Stomach (tissue), 8 donors: ENCODE measurements at regions not wholly inside any gene's neighbourhood (a gene's known extent, or its start where the extent isn't known, plus 50 kb on each side); places are given as distances from the start of the nearest gene placed in this dataset.

Experiments used
- DNase-seq, 2 donors: peaks; one replicate each; pipeline versions ENCODE4 v3.0.0 to v3.0.0-alpha.2; 2013 to 2019
- H3K27ac ChIP-seq, 5 donors: fragments of 200-600 bp in 4 of 5; sonication (generic) in 4 of 5; one replicate each; pipeline ENCODE4 v1.5.1; 2013 to 2019; ENCODE audit warnings: mild to moderate bottlenecking in 1 of 5, moderate library complexity in 1 of 5
- H3K27me3 ChIP-seq, 3 donors: fragments of 200-600 bp; sonication (generic); one replicate each; pipeline ENCODE4 v1.5.1; 2017 to 2019; ENCODE audit warnings: mixed run types in 1 of 3
- H3K36me3 ChIP-seq, 4 donors: fragments of 200-600 bp; sonication (generic); 1 replicate in 3 of 4; 2 replicates in 1 of 4; pipeline ENCODE4 v1.5.1; 2016 to 2019
- H3K4me1 ChIP-seq, 4 donors: fragments of 200-600 bp; sonication (generic); one replicate each; pipeline ENCODE4 v1.5.1; 2016 to 2019
- H3K4me3 ChIP-seq, 4 donors: fragments of 200-600 bp; sonication (generic) in 3 of 4; one replicate each; pipeline ENCODE4 v1.5.1; 2016 to 2019; ENCODE audit warnings: mild to moderate bottlenecking in 1 of 4
- H3K9me3 ChIP-seq, 4 donors: fragments of 200-600 bp; sonication (generic); one replicate each; pipeline ENCODE4 v1.5.1; 2016 to 2019
- EP300 ChIP-seq: sonication (generic); formaldehyde crosslinking; IDR thresholded peaks from one replicate; pipeline ENCODE4 v1.6.1; 2017; ENCODE audit warnings: antibody characterized with exemption
- POLR2A ChIP-seq, 4 donors: fragments of 450-650 bp; IDR thresholded peaks; one replicate each; pipeline ENCODE4 v1.6.1; 2016; ENCODE audit warnings: antibody characterized with exemption in 4 of 4, control low read depth in 2 of 4, mild to moderate bottlenecking in 1 of 4, moderate library complexity in 1 of 4
- POLR2AphosphoS5 ChIP-seq, 3 donors: sonication (generic); formaldehyde crosslinking; IDR thresholded peaks; one replicate each; pipeline ENCODE4 v1.6.1; 2016; ENCODE audit warnings: antibody characterized with exemption in 3 of 3
- WGBS, 5 donors: extraction: QIAGEN DNeasy Blood & Tissue Kit in 3 of 5; methylation state at CpG; one replicate each; pipeline versions ENCODE4 v1.1.5 to v1.1.7; 2013 to 2018; 5-methylcytosine and 5-hydroxymethylcytosine counted together
- intact Hi-C: fragments of 100-400 bp; cut with DNase I; formaldehyde crosslinking; loops from one replicate; pipeline ENCODE4 v1.15.1; 2023; ENCODE audit warnings: low total_unique reads
- TF ChIP-seq, protein P1 (sequence below), 7 experiments: fragments of 450-650 bp in 4 of 7; fragments of 200-600 bp in 3 of 7; sonication (generic) in 3 of 7; IDR thresholded peaks; one replicate each; pipeline ENCODE4 v1.5.1; 2016 to 2019; ENCODE audit warnings: antibody characterized with exemption in 7 of 7, control low read depth in 2 of 7, mild to moderate bottlenecking in 1 of 7
- donor health status: healthy with polysubstance abuse.
- donor health status: Bipolar disorder and iron deficiency.
- donor health status: healthy.

DNA sequence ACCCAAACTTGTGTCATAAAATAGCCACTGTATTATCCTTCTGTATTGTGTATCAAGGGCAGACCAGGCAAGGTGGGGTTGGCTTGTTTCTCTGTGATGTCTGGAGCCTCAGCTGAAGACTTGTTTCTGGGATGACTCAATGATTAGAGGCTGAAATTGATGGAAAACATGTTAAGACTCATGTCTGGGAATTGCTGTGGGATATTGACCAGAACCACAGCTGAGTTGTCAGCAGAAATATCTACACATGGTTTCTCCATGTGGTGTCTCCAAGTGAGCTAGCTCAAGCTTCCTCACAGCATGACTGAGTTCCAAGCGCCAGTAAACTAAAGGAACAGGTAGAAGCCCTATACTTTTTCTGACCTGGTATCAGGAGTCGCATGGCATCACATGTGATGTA is 128.5 kb upstream of the SYNDIG1 start:
- H3K27ac ChIP-seq, result no peak overlapping the region
- no peaks in the 10 kb centered on the region for H3K9me3 ChIP-seq
- intact Hi-C loops, result no loop called here
- H3K36me3 ChIP-seq, result no peaks in the 10 kb centered on the region
- no peak overlapping the region for H3K4me3 ChIP-seq
- TF ChIP-seq POLR2AphosphoS5 (IDR thresholded peaks at IDR 0.05), result no peak
- TF ChIP-seq EP300, result no peak
- TF ChIP-seq, protein P1, sequence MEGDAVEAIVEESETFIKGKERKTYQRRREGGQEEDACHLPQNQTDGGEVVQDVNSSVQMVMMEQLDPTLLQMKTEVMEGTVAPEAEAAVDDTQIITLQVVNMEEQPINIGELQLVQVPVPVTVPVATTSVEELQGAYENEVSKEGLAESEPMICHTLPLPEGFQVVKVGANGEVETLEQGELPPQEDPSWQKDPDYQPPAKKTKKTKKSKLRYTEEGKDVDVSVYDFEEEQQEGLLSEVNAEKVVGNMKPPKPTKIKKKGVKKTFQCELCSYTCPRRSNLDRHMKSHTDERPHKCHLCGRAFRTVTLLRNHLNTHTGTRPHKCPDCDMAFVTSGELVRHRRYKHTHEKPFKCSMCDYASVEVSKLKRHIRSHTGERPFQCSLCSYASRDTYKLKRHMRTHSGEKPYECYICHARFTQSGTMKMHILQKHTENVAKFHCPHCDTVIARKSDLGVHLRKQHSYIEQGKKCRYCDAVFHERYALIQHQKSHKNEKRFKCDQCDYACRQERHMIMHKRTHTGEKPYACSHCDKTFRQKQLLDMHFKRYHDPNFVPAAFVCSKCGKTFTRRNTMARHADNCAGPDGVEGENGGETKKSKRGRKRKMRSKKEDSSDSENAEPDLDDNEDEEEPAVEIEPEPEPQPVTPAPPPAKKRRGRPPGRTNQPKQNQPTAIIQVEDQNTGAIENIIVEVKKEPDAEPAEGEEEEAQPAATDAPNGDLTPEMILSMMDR (IDR thresholded peaks at IDR 0.05), result no peak
- TF ChIP-seq POLR2A (IDR thresholded peaks at IDR 0.05), result no peak
- 80 to 100% (median 96%) methylated on average over 2 of the region's 2 CpGs for WGBS, 5 donors
- DNase-seq, result no peak
- no peaks in the 10 kb centered on the region for H3K27me3 ChIP-seq
- no peaks in the 10 kb centered on the region for H3K4me1 ChIP-seq

DNA sequence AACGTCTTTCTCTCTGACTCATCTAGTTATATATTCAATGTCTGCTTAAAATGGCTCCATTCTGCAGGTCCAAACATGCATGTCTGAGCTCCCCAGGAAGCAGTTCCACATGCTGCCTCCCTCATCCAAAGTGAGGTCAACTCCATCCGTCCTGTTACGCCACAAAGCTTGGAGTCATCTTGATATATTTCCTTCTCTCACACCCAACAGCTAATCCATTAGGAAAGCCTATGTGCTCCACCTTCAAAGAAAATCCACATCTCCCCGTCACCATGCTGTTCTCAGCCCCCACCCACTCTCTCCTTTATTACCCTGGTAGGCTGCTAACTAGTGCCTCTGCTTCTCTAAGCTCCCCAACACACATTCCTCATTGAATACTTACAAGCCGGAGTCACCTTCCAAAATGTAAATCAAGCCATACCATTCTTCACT is 130.2 kb upstream of the SYNDIG1 start:
- intact Hi-C loops, result no loop called here

DNA sequence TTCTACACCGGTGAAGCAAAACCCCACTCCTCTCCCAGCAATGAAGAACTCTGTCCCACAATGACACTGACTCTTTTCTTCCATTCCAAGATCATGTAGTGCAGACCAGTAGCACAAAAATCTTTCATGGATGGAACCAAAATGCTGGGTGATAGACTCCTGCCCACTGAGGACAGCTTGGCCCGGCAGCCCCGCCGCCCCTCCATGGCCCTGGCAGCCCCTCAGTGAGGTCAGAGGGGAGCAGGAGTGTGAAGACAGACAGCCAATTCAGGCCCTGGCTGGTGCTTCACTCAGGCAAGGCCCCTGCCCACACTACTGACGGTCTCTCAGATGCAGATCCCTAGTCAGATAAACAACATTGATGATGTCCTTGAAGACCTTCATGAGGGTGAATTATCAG is 131.9 kb upstream of the SYNDIG1 start:
- WGBS, 5 donors, result 86 to 96% (median 92%) methylated on average over 5 of the region's 5 CpGs
- Histone ChIP-seq H3K4me3 (no peak overlapping the region), H3K9me3 (no peaks in the 10 kb centered on the region), H3K36me3 (no peaks in the 10 kb centered on the region), H3K27ac (no peak overlapping the region), H3K27me3 (no peaks in the 10 kb centered on the region), H3K4me1 (no peaks in the 10 kb centered on the region)
- intact Hi-C loops, result no loop called here
- no peak for DNase-seq
- TF ChIP-seq EP300 (no peak), POLR2A (IDR thresholded peaks at IDR 0.05) (no peak), POLR2AphosphoS5 (IDR thresholded peaks at IDR 0.05) (no peak)
- TF ChIP-seq, protein P1 (IDR thresholded peaks at IDR 0.05), result no peak

More for the DNA sequence above, 130.2 kb upstream of the SYNDIG1 start:
- H3K4me3 ChIP-seq, result no peak overlapping the region
- H3K27ac ChIP-seq, result no peak overlapping the region
- 78 to 87% (median 84%) methylated on average over 5 of the region's 5 CpGs for WGBS, 5 donors
- H3K36me3 ChIP-seq, result no peaks in the 10 kb centered on the region
- H3K4me1 ChIP-seq, result no peaks in the 10 kb centered on the region
- H3K27me3 ChIP-seq, result no peaks in the 10 kb centered on the region
- TF ChIP-seq EP300, result no peak
- TF ChIP-seq POLR2A (IDR thresholded peaks at IDR 0.05), result no peak
- no peak for DNase-seq
- H3K9me3 ChIP-seq, result no peaks in the 10 kb centered on the region

DNA sequence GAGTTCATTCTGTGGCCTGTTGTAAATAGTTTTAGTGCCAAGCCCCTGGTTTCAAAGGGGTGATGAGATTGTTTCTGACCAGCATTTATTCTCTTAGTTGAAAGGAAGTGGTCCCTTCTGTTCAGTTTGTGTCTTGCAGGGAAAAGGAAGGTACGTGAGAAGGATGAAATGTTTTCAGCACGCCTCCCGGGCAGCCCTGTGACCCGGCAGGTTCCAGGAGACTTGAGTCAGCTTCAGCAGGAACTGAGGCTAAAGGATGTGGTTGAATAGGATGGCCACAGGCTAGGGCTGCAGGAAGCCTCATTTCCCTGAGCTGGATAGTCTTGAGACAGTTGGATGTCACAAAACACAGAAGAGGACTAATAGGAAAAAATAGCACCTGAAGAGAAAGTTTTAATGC is 132.4 kb upstream of the SYNDIG1 start:
- 35 to 81% (median 55%) methylated on average over 4 of the region's 4 CpGs for WGBS, 5 donors
- DNase-seq, result no peak
- intact Hi-C loops, result no loop called here
- H3K4me3 ChIP-seq, result no peak overlapping the region
- H3K27me3 ChIP-seq, result no peaks in the 10 kb centered on the region
- no peak for TF ChIP-seq EP300
- TF ChIP-seq, protein P1 (IDR thresholded peaks at IDR 0.05), result no peak
- no peak for TF ChIP-seq POLR2A (IDR thresholded peaks at IDR 0.05)
- TF ChIP-seq POLR2AphosphoS5 (IDR thresholded peaks at IDR 0.05), result no peak
- no peaks in the 10 kb centered on the region for H3K36me3 ChIP-seq
- H3K27ac ChIP-seq, result no peak overlapping the region
- no peaks in the 10 kb centered on the region for H3K4me1 ChIP-seq
- no peaks in the 10 kb centered on the region for H3K9me3 ChIP-seq

DNA sequence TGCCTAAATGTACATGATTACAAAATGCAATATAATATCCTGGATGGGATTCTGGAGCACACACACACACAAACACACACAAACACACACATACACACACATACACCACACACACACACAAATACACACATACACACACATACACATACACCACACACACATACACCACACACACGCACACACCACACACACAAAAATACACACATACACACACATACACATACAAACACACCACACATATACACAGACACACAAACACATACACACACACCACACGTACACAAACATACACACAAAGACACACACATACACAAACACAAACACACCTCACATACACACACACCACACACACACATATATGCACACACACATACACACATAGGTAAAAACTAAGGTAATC is 134.6 kb upstream of the SYNDIG1 start:
- Histone ChIP-seq H3K27me3 (no peaks in the 10 kb centered on the region), H3K27ac (no peak overlapping the region), H3K4me3 (no peak overlapping the region), H3K36me3 (no peaks in the 10 kb centered on the region), H3K4me1 (no peaks in the 10 kb centered on the region), H3K9me3 (no peaks in the 10 kb centered on the region)
- TF ChIP-seq, protein P1 (IDR thresholded peaks at IDR 0.05), result no peak
- TF ChIP-seq EP300 (no peak), POLR2A (IDR thresholded peaks at IDR 0.05) (no peak), POLR2AphosphoS5 (IDR thresholded peaks at IDR 0.05) (no peak)
- DNase-seq, result no peak
- WGBS, 5 donors, result 81 to 91% (median 90%) methylated on average over 2 of the region's 2 CpGs
- intact Hi-C loops, result no loop called here
